HG02870 (cell line): ENCODE measurements at regions not wholly inside any gene's neighbourhood (a gene's known extent, or its start where the extent isn't known, plus 50 kb on each side); places are given as distances from the start of the nearest gene placed in this dataset.
"Not testable (repeated sequence)": the region's sequence is repeated elsewhere in the genome, so short reads cannot be mapped to it uniquely, and the experiment has no call there.

ENCODE experiments used
- ATAC-seq: cut with Tn5 transposase; IDR thresholded peaks from one replicate; pipeline ENCODE4 v1.9.1; 2021; ENCODE audit warnings: mild to moderate bottlenecking, moderate library complexity; ENCODE audit not compliant: unreplicated experiment

GRCh38 chr2:143936848-143937722, 582.8 kb downstream of the ZEB2 start:
- ATAC-seq, result peak; percentile 51

DNA sequence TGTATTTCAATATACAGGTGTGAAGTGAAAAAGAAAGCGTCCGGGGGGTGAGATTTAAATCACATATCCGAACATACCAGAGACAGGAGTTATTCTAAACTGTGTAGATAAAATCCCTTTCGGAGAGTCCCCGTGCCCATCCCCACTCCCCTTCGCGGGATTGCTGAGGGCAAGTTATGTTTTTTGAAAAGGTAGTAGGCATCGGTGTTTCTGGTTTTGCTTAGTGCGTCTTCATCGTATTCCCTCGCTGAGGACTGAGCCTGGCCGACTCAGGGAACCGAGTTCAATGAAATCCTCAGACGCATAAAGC, 583.4 kb downstream of the ZEB2 start:
- no peak for ATAC-seq

DNA sequence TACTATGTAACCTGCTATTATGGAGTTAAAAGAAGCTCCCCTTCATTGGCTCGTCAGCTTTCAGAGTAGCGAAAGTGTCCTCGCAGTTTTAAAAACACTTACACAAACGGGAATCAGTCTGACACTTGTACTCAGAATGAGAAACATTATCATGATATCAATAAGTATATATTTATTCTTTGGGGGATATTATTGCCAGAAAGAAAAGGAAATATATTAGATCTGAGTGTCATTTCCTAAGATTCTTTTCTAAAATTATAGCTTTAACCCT, 584.5 kb downstream of the ZEB2 start:
- no peak for ATAC-seq

DNA sequence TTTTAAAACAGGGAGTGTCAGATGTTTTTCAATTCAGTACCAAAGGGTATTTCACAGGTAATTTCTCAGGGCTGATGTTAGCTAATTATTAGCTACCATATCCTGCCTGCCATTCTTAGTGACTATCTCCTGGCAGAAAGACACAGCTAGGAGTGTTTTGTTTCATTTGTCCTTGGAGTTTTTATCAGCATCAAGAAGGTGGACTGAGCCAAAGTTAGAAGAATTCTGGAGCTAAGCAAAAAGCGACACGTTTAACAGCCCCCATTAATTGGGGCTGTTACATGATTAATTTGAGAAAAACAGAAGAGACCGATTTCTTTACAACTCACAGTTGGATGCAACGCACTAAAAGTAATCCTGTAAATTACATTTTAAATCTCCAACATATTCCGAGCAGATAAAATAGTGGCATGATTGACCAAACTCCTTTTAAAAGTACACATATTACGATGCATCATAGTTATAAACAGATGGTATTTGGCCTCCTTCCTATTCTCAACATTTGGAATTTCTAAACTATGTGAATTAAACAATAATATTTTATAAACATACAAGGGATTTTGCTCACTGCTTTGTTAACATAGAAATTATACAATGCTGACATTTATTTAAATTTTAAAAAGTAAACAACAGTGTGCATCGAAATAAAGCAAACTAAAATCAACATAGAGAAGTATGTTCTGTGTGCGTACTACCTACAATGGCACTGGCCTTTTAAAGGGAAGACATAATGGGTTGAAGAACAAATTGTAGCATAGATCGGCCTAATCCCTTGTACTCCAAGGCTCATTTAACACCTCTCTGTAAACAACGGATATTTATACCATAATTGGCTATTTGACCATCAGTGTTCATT, 585.1 kb downstream of the ZEB2 start:
- ATAC-seq, result no peak

DNA sequence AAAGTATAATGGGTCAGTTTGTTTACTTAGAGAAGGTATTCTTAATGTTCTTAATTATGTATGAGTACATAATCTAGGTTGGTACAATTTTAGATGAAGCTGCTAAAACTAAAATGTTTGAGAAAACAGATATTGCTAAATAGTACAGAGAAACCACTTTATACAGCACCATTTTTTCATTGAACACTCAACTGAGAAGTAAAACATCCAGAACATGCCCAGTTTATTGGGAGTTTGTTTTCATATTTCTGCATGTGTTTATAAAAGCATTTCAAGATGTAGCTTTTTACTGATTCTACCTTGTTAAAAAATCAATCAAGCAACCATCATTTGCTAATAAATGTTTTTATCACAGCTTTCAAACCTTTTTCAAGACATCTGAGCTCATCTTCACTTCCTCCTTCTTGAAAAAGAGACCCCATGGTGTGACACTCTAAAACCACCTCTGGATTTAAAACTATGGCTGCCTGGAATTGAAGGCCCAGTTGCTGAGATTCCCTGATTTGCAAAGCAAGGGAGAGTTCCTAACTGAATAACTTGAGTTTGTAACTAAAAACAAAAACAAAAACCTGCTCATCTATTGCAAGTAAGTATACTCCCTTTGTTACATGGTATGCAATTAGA, 585.9 kb downstream of the ZEB2 start:
- no peak for ATAC-seq

DNA sequence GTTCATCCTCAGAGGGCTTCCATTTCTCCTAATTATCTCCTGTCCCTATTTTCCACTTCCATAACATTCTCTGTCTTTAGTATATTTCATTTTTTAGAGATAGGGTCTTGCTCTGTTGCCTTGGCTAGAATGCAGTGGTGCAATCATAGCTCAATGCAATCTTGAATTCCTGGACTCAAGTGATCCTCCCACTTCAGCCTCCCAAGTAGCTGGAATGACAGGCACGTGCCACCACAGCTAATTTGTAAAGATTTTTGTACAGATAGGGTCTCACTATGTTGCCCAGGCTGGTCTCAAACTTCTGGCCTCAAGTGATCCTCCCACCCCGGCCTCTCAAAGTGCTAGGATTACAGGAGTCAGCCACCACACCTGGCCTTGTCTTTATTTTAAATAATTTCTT, 589.0 kb downstream of the ZEB2 start:
- ATAC-seq, result no peak

GRCh38 chr2:143928613-143929012, 591.3 kb downstream of the ZEB2 start:
- no peak for ATAC-seq

- ATAC-seq, result no peak
Observed at GRCh38 chr2:143928184-143928583, 591.7 kb downstream of the ZEB2 start.

- no peak for ATAC-seq
Observed at GRCh38 chr2:143926736-143927135, 593.2 kb downstream of the ZEB2 start.

DNA sequence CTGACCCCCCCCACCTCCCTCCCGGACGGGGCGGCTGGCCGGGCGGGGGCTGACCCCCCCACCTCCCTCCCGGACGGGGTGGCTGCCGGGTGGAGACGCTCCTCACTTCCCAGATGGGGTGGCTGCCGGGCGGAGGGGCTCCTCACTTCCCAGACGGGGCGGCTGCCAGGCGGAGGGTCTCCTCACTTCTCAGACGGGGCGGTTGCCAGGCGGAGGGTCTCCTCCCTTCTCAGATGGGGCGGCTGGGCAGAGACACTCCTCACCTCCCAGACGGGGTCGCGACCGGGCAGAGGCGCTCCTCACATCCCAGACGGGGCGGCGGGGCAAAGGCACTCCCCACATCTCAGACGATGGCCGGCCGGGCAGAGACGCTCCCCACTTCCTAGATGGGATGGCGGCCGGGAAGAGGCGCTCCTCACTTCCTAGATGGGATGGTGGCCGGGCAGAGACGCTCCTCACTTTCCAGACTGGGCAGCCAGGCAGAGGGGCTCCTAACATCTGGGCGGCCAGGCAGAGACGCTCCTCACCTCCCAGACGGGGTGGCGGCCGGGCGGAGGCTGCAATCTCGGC, 597.6 kb downstream of the ZEB2 start:
- not testable (repeated sequence) for ATAC-seq

- ATAC-seq, result no peak
Observed at GRCh38 chr2:143918465-143918989, 601.4 kb downstream of the ZEB2 start.

DNA sequence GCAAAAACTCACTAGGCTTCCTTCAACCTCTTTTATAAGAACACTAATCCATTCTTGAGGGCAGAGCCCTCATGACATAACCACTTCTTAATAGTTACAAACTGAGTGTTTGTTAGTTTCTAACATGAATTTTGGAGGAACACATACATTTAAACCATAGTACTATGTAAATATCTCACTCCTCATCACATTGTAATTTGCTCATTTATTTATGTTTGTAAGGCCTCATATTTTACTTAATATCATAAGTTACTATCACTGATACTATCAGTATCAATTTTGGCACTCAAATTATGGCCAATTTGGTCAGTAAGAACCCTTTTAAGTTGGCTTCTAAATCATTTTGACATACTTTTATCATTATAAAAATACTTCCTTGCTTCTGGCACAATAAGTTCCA, 603.1 kb downstream of the ZEB2 start:
- no peak for ATAC-seq

GRCh38 chr2:143909577-143910353, 610.2 kb downstream of the ZEB2 start:
- ATAC-seq, result no peak

- no peak for ATAC-seq
Observed at GRCh38 chr2:143908843-143909242, 611.1 kb downstream of the ZEB2 start.

- ATAC-seq, result no peak
Observed at GRCh38 chr2:143907801-143908200, 612.1 kb downstream of the ZEB2 start.

GRCh38 chr2:143906850-143907249, 613.1 kb downstream of the ZEB2 start:
- ATAC-seq, result no peak

GRCh38 chr2:143905587-143905986, 614.3 kb downstream of the ZEB2 start:
- no peak for ATAC-seq

DNA sequence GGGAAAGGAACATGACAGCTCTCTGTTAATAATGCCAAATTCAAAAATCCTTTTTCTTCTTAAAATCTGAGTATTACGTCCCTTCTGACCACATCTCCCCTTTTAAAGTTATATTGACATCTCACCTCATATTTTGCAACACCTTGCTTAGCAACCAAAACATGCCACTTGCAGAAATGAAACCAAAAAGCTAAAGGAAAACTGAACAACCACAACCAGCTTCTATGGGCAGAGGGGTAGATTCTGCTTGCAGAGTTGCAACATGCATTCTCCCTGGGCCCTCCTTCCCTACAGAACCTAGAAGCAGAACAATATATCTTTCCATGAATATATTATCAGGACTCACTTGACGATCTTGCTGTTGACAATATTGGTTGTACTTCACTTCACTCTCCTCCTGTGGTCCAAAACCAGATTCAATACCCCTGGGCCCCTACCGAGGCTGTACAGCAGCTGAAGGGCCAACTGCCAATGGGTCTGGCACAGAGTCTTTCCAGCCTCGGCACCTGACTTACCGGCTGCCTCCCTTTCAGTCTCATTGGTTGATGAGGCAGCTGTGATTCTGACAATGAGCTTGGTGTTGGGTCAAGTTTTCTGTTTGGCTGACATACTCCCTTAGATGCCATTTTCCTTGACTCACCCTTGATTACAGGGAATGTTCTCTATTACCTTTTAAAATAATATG, 616.6 kb downstream of the ZEB2 start:
- ATAC-seq, result no peak

GRCh38 chr2:143901185-143901842, 618.6 kb downstream of the ZEB2 start:
- ATAC-seq, result peak; percentile 94
